H1 (cell line): ENCODE measurements at regions not wholly inside any gene's neighbourhood (a gene's known extent, or its start where the extent isn't known, plus 50 kb on each side); places are given as distances from the start of the nearest gene placed in this dataset.

Experiments used
- POLR2A ChIP-seq, 2 experiments: IDR thresholded peaks; 1 replicate in 1 of 2; 2 replicates in 1 of 2; pipeline ENCODE4 v1.6.1; 2011; ENCODE audit warnings: low read depth in 2 of 2, low read length in 2 of 2, mild to moderate bottlenecking in 2 of 2; ENCODE audit errors: control extremely low read depth in 1 of 2

DNA sequence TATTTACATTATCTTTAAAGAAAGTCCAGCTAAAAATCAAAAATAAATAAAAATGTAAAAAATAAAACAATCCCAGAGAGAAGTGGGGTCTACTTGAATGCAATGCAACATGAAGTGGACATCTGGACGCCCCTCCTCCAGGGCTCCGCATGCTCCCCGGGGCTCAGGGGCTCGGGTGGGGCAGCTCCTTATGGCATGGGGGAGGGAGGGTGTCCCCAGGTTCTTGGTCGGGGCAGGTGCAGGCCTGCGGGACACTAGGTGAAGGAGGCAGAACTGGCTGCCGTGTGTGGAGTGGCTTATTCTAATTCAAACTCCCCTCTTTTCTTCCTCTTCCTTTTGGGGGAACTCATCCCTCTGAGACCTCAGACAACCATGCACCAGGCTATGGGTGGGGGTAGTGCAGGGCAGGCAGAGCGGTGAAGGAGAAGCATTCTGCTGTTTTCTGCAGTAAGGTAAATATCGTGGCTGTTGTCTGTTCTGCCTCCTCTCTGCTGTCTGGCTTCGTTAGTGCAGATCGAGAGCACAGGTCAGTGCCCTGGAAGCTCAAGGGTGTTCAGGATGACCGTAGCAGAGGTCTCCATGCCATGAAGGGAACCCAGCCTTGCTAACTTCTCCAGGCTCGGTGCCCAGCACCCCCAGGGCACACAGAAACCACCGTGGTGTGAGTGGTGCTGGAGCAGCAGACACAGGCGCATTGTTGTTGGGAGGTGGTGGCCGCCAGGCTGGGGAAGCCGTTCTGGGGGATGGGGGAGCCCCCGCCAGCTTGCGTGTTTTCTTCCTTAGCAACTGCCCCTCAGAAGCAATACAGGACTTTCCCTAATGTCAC, 82.6 kb downstream of the TTLL2 start (continued):
- TF ChIP-seq POLR2A (IDR thresholded peaks at IDR 0.05; ENCODE audit: control extremely low read depth in 1 of 2, low read depth in 2 of 2, low read length in 2 of 2): no peak
